22Rv1 (cell line): ENCODE measurements at regions not wholly inside any gene's neighbourhood (a gene's known extent, or its start where the extent isn't known, plus 50 kb on each side); places are given as distances from the start of the nearest gene placed in this dataset.
"Not testable (repeated sequence)": the region's sequence is repeated elsewhere in the genome, so short reads cannot be mapped to it uniquely, and the experiment has no call there.

Experiments
- H3K27ac ChIP-seq: fragments of 450-650 bp; 2 replicates; pipeline ENCODE4 v1.5.1; 2017
- CTCF ChIP-seq: fragments of 450-650 bp; IDR thresholded peaks from 2 replicates; pipeline ENCODE4 v1.5.1; 2017; ENCODE audit warnings: mild to moderate bottlenecking
- ZFX ChIP-seq: fragments of 450-650 bp; IDR thresholded peaks from 2 replicates; pipeline ENCODE4 v1.6.1; 2017; ENCODE audit warnings: antibody characterized with exemption, borderline replicate concordance

GRCh38 chr5:12672141-12672540 is 767.9 kb upstream of the CTNND2 start:
- no peak overlapping the region for H3K27ac ChIP-seq
- no peak for TF ChIP-seq CTCF
- TF ChIP-seq ZFX, result no peak

GRCh38 chr5:12669326-12669725 is 765.1 kb upstream of the CTNND2 start:
- TF ChIP-seq CTCF (no peak), ZFX (no peak)
- no peak overlapping the region for H3K27ac ChIP-seq

GRCh38 chr5:12668564-12668963 is 764.3 kb upstream of the CTNND2 start:
- no peak overlapping the region for H3K27ac ChIP-seq
- TF ChIP-seq ZFX (no peak), CTCF (no peak)

GRCh38 chr5:12667818-12668217 is 763.6 kb upstream of the CTNND2 start:
- not testable (repeated sequence) for H3K27ac ChIP-seq

GRCh38 chr5:12665772-12666171 is 761.5 kb upstream of the CTNND2 start:
- not testable (repeated sequence) for H3K27ac ChIP-seq

GRCh38 chr5:12662545-12663314 is 758.5 kb upstream of the CTNND2 start:
- TF ChIP-seq CTCF (no peak), ZFX (no peak)
- no peak overlapping the region for H3K27ac ChIP-seq

- TF ChIP-seq ZFX (no peak), CTCF (no peak)
- H3K27ac ChIP-seq, result no peak overlapping the region
These were observed 757.5 kb upstream of the CTNND2 start for GRCh38 chr5:12661617-12662370.

GRCh38 chr5:12660279-12661107 is 756.2 kb upstream of the CTNND2 start:
- H3K27ac ChIP-seq, result not testable (repeated sequence)
